ENCODE measurements at regions not wholly inside any gene's neighbourhood (a gene's known extent, or its start where the extent isn't known, plus 50 kb on each side); places are given as distances from the start of the nearest gene placed in this dataset.

DNA sequence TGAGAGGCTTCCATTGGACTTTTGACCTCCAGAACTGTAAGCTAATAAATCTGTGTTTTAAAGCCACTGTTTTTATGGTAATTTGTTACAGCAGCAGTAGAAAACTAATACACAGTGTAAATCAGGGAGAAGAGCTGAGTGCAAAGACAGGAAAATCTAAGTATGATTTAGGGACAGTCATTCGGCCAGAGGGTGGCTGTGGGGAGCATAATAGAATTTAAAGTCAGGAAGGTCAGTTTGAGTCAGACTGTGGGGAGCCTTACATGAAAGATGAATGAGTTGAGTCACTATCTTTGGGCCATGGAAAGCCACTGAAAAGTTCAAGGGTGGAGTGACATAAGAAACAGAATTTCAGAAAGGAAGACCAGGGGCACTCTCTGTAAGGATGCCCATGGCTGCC lies 52.4 kb upstream of the SSX2IP start:
- TF ChIP-seq, protein P1, sequence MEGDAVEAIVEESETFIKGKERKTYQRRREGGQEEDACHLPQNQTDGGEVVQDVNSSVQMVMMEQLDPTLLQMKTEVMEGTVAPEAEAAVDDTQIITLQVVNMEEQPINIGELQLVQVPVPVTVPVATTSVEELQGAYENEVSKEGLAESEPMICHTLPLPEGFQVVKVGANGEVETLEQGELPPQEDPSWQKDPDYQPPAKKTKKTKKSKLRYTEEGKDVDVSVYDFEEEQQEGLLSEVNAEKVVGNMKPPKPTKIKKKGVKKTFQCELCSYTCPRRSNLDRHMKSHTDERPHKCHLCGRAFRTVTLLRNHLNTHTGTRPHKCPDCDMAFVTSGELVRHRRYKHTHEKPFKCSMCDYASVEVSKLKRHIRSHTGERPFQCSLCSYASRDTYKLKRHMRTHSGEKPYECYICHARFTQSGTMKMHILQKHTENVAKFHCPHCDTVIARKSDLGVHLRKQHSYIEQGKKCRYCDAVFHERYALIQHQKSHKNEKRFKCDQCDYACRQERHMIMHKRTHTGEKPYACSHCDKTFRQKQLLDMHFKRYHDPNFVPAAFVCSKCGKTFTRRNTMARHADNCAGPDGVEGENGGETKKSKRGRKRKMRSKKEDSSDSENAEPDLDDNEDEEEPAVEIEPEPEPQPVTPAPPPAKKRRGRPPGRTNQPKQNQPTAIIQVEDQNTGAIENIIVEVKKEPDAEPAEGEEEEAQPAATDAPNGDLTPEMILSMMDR (conservative IDR thresholded peaks at IDR 0.05; ENCODE audit: low read length) = no peak
- no peak for TF ChIP-seq EZH2phosphoT487 (IDR thresholded peaks at IDR 0.05; ENCODE audit: borderline replicate concordance)

Data from Loucy (cell line).